ENCODE measurements at regions not wholly inside any gene's neighbourhood (a gene's known extent, or its start where the extent isn't known, plus 50 kb on each side); places are given as distances from the start of the nearest gene placed in this dataset.
"Not testable (repeated sequence)": the region's sequence is repeated elsewhere in the genome, so short reads cannot be mapped to it uniquely, and the experiment has no call there.

GRCh38 chr6:56838016-56838555 is 116.8 kb upstream of the BEND6 start:
- DNase-seq = no peak

- no peak for DNase-seq
These were observed 117.5 kb upstream of the BEND6 start for GRCh38 chr6:56837322-56837894.

GRCh38 chr6:56835612-56836011 is 119.3 kb upstream of the BEND6 start:
- DNase-seq = no peak

- DNase-seq = no peak
These were observed 121.0 kb upstream of the BEND6 start for GRCh38 chr6:56833873-56834272.

GRCh38 chr6:56833127-56833791 is 121.6 kb upstream of the BEND6 start:
- no peak for DNase-seq

- no peak for DNase-seq
These were observed 122.7 kb upstream of the BEND6 start for GRCh38 chr6:56832225-56832624.

GRCh38 chr6:56831334-56831733 is 123.6 kb upstream of the BEND6 start:
- DNase-seq = no peak

- no peak for DNase-seq
These were observed 126.8 kb upstream of the BEND6 start for GRCh38 chr6:56827908-56828649.

GRCh38 chr6:56824431-56824830 is 130.5 kb upstream of the BEND6 start:
- DNase-seq = not testable (repeated sequence)

- no peak for DNase-seq
These were observed 133.9 kb upstream of the BEND6 start for GRCh38 chr6:56821005-56821432.

GRCh38 chr6:56820060-56820459 is 134.8 kb upstream of the BEND6 start:
- DNase-seq = no peak

GRCh38 chr6:56819604-56820003 is 135.3 kb upstream of the BEND6 start:
- no peak for DNase-seq

GRCh38 chr6:56816370-56816769 is 138.5 kb upstream of the BEND6 start:
- no peak for DNase-seq

GRCh38 chr6:56815436-56815835 is 139.5 kb upstream of the BEND6 start:
- DNase-seq = no peak

- DNase-seq = no peak
These were observed 140.1 kb upstream of the BEND6 start for GRCh38 chr6:56814802-56815201.

- no peak for DNase-seq
These were observed 140.6 kb upstream of the BEND6 start for GRCh38 chr6:56814308-56814707.

- not testable (repeated sequence) for DNase-seq
These were observed 142.1 kb upstream of the BEND6 start for GRCh38 chr6:56812851-56813250.

- peak; percentile 85 for DNase-seq
These were observed 146.0 kb upstream of the BEND6 start for GRCh38 chr6:56808871-56809359.

GRCh38 chr6:56807989-56808337 is 146.9 kb upstream of the BEND6 start:
- DNase-seq = no peak

- peak; percentile 46 for DNase-seq
These were observed 147.4 kb upstream of the BEND6 start for GRCh38 chr6:56807326-56807988.

- DNase-seq = no peak
These were observed 148.5 kb upstream of the BEND6 start for GRCh38 chr6:56806368-56806767.

GRCh38 chr6:56804996-56805395 is 149.9 kb upstream of the BEND6 start:
- peak; percentile 74 for DNase-seq

GRCh38 chr6:56803594-56803993 is 151.3 kb upstream of the BEND6 start:
- peak; percentile 90 for DNase-seq

All from fibroblast of skin of back (primary cell).